SU-DHL-6 (cell line): ENCODE measurements at regions not wholly inside any gene's neighbourhood (a gene's known extent, or its start where the extent isn't known, plus 50 kb on each side); places are given as distances from the start of the nearest gene placed in this dataset.

Experiments used
- CTCF ChIP-seq: fragments of 200-600 bp; sonication (generic); IDR thresholded peaks from one replicate; pipeline ENCODE4 v1.5.1; 2017; ENCODE audit warnings: antibody characterized with exemption, mild to moderate bottlenecking, low read length, moderate library complexity; ENCODE audit not compliant: insufficient read depth, poor library complexity, severe bottlenecking
- EZH2phosphoT487 ChIP-seq: fragments of 200-600 bp; sonication (generic), shearing (Covaris generic); conservative IDR thresholded peaks from 2 replicates; pipeline ENCODE4 v1.6.1; 2018; ENCODE audit warnings: mild to moderate bottlenecking, antibody characterized with exemption, low read length, moderate library complexity, mixed read lengths

- TF ChIP-seq CTCF (no peak), EZH2phosphoT487 (no peak)
Observed at GRCh38 chr1:105310063-105310462, 1560.4 kb downstream of the AMY1C start.
